Breast epithelium (tissue), 3 donors: ENCODE measurements at regions not wholly inside any gene's neighbourhood (a gene's known extent, or its start where the extent isn't known, plus 50 kb on each side); places are given as distances from the start of the nearest gene placed in this dataset.

Source experiments
- POLR2A ChIP-seq: fragments of 450-650 bp; IDR thresholded peaks from one replicate; pipeline ENCODE4 v1.6.1; 2016; ENCODE audit warnings: antibody characterized with exemption, mild to moderate bottlenecking, moderate library complexity
- POLR2AphosphoS5 ChIP-seq, 3 donors: sonication (generic); formaldehyde crosslinking; IDR thresholded peaks; one replicate each; pipeline ENCODE4 v1.6.1; 2017; ENCODE audit warnings: antibody characterized with exemption in 3 of 3
- TF ChIP-seq, protein P1 (sequence below), 3 donors: fragments of 450-650 bp; IDR thresholded peaks; one replicate each; pipeline ENCODE4 v1.5.1; 2016 to 2017; ENCODE audit warnings: antibody characterized with exemption in 3 of 3, mild to moderate bottlenecking in 3 of 3, moderate library complexity in 3 of 3

DNA sequence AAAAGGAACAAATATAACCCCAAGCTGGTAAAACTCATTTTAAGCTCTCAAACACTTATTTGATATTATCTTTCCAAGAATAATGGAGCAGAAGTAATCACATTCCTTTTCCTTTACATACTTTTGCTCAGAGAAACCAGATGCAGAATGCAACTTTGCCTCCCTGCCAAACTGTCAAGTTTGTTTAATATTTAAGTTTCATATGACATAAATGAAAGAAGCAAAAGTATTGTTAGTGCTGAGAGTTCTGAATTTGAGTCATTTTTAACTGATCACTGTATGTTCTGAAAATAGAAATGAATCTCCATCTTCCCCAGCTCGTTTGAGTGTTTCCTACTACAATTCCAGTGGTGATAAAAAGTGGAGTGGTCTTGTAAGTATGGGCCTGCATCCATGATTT, 423.4 kb downstream of the PID1 start:
- TF ChIP-seq POLR2A = no peak
- TF ChIP-seq, protein P1, sequence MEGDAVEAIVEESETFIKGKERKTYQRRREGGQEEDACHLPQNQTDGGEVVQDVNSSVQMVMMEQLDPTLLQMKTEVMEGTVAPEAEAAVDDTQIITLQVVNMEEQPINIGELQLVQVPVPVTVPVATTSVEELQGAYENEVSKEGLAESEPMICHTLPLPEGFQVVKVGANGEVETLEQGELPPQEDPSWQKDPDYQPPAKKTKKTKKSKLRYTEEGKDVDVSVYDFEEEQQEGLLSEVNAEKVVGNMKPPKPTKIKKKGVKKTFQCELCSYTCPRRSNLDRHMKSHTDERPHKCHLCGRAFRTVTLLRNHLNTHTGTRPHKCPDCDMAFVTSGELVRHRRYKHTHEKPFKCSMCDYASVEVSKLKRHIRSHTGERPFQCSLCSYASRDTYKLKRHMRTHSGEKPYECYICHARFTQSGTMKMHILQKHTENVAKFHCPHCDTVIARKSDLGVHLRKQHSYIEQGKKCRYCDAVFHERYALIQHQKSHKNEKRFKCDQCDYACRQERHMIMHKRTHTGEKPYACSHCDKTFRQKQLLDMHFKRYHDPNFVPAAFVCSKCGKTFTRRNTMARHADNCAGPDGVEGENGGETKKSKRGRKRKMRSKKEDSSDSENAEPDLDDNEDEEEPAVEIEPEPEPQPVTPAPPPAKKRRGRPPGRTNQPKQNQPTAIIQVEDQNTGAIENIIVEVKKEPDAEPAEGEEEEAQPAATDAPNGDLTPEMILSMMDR (IDR thresholded peaks at IDR 0.05) = no peak
- no peak for TF ChIP-seq POLR2AphosphoS5 (IDR thresholded peaks at IDR 0.05)
